NB4 (cell line): ENCODE measurements at regions not wholly inside any gene's neighbourhood (a gene's known extent, or its start where the extent isn't known, plus 50 kb on each side); places are given as distances from the start of the nearest gene placed in this dataset.

Source experiments
- POLR2A ChIP-seq: IDR thresholded peaks from 2 replicates; pipeline ENCODE4 v1.6.1; 2011; ENCODE audit warnings: mild to moderate bottlenecking; ENCODE audit not compliant: insufficient read length; ENCODE audit errors: extremely low read depth
- TF ChIP-seq, protein P1 (sequence below): IDR thresholded peaks from one replicate; pipeline ENCODE4 v1.5.1; 2012; ENCODE audit warnings: low read depth, low read length

- TF ChIP-seq, protein P1, sequence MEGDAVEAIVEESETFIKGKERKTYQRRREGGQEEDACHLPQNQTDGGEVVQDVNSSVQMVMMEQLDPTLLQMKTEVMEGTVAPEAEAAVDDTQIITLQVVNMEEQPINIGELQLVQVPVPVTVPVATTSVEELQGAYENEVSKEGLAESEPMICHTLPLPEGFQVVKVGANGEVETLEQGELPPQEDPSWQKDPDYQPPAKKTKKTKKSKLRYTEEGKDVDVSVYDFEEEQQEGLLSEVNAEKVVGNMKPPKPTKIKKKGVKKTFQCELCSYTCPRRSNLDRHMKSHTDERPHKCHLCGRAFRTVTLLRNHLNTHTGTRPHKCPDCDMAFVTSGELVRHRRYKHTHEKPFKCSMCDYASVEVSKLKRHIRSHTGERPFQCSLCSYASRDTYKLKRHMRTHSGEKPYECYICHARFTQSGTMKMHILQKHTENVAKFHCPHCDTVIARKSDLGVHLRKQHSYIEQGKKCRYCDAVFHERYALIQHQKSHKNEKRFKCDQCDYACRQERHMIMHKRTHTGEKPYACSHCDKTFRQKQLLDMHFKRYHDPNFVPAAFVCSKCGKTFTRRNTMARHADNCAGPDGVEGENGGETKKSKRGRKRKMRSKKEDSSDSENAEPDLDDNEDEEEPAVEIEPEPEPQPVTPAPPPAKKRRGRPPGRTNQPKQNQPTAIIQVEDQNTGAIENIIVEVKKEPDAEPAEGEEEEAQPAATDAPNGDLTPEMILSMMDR = no peak
- TF ChIP-seq POLR2A = no peak
Measured at GRCh38 chr16:85329059-85329812, 217.0 kb upstream of the CIBAR2 start.
